ENCODE measurements at regions not wholly inside any gene's neighbourhood (a gene's known extent, or its start where the extent isn't known, plus 50 kb on each side); places are given as distances from the start of the nearest gene placed in this dataset.
"Not testable (repeated sequence)": the region's sequence is repeated elsewhere in the genome, so short reads cannot be mapped to it uniquely, and the experiment has no call there.

- no peak for DNase-seq (ENCODE audit: low spot score)
Observed at GRCh38 chrX:793216-793770, 162.7 kb downstream of the SHOX start.

- no peak for DNase-seq (ENCODE audit: low spot score)
Observed at GRCh38 chrX:791479-792034, 161.0 kb downstream of the SHOX start.

DNA sequence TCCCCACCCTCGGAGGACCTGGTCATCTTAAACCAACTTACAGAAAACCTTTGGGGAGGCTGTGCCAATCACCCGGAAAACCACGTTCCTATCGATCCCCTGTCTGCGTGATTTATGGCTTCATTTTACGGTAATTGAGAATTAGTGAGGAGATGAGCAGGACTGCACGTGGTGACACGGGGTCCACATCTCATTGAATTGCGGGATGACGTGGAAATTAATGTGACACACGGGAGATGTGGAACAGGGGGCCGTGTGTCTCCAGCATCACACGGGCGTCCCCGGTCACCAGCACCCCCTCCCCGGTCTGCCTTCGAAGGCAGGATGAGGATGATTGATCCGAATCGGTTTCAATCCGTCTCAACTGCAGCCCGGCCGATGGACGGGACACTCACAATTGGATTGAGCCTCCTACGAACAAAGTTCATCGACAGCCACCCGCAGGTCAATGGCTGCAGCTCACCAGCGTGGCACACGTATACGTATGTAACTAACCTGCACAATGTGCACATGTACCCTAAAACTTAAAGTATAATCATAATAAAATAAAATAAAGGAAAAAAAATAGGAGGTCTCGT is 160.3 kb downstream of the SHOX start:
- no peak for DNase-seq (ENCODE audit: low spot score)

GRCh38 chrX:790041-790506 is 159.5 kb downstream of the SHOX start:
- no peak for DNase-seq (ENCODE audit: low spot score)

GRCh38 chrX:789096-789495 is 158.5 kb downstream of the SHOX start:
- no peak for DNase-seq (ENCODE audit: low spot score)

GRCh38 chrX:786441-786881 is 155.9 kb downstream of the SHOX start:
- no peak for DNase-seq (ENCODE audit: low spot score)

GRCh38 chrX:784829-785228 is 154.2 kb downstream of the SHOX start:
- DNase-seq (ENCODE audit: low spot score), result no peak

DNA sequence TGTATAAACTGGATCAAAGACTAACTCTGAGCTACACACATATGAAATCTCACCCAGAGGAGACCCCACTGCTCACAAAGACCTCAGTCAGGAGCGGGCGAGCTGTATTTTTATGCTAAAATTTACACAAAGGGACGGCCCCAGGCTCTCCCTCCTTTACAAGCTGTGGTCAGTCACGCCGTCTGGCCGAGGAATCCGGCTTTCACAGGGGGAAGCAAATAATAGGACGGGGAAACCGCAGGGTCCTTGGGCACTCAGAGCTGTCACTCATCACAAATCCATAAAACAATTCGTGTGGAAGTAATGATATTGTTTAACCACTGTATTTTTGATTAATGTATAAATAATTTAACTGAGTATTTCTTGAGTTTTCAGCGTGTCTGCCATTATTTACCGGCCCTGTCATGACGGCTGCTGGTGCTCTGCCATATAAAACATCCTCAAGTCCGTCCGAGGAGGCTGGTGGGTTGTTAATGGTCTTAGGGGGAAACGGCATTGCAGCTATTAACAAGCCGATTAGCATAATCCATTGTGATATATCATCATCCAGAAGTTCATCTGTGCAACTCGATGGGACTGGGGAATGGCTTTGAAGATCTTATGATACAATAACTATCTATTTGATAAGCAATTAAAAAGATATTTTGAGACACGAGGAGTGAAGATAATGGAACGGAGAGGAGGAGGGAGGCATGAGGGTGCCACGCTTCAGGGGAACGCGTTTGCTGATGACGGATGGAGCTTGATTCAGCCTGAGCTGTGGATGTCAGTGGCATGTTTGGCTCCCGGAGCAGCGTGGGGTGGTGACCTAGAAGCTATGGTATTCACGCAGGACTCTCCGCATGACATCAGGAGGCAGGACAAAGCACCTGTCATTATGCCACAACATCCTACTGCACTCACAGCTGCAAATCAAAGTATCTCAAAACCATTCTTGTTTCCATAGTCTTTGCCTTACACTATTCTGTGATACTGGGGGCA is 150.9 kb downstream of the SHOX start:
- no peak for DNase-seq (ENCODE audit: low spot score)

- no peak for DNase-seq (ENCODE audit: low spot score)
Observed at GRCh38 chrX:776529-777230, 146.1 kb downstream of the SHOX start.

DNA sequence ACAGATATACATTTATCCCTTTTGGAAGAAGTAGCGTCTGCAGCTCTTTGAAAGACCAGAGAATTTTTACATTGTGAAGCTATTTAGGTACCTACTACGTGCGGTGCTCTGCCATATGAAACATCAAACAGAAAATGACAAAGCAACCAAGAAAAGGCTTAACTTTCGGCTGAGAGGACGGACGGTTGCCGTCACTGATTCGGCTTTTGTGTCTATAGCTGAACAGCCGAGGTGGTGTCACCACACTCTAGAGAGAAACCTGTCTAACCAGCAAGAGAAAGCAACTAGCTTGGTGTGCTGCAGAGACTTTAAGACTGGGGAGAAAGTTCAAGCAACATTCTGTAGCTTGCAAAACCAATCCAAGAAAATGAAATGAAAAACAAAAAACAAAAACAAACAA is 145.5 kb downstream of the SHOX start:
- no peak for DNase-seq (ENCODE audit: low spot score)

DNA sequence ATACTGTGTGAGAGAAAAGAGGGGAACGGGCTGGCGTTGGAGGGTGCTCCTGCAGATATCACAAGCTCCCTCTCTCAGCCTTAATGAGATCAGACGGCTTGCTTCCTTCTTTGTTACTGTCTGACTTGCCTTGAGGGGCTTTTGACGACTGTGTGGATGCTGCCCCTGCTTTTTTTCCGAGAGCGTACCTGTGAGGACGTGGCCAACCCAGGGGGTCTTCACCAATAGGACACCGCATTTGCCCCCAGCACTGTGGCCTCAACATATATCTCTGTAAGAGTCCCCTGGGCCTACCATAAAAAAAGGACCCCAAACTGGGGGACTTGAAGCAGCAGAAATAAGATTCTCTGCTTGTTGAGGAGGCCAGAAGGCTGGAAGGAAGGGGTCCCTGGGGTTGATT is 143.9 kb downstream of the SHOX start:
- DNase-seq (ENCODE audit: low spot score), result no peak

GRCh38 chrX:773292-774025 is 142.9 kb downstream of the SHOX start:
- no peak for DNase-seq (ENCODE audit: low spot score)

GRCh38 chrX:771536-771935 is 140.9 kb downstream of the SHOX start:
- DNase-seq (ENCODE audit: low spot score), result no peak

DNA sequence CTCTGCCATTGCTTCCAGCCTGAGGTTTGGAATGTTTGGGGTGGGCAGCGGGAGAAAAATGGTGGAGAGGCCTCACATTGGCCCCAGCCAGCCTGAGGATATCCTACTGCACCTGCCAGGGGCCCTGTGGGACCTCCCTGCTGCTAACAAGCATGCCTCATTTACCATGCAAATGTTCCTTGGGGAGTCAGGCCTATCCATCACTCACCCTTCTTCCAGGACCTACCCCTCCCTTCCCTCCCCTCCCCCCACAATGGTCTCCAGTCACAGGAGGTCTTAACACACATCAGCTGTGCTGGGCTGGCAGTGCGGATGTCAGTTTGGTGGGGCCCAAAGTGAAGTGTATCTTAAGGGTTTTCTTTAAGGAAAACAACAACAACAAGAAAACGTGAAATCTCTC is 139.2 kb downstream of the SHOX start:
- DNase-seq (ENCODE audit: low spot score), result no peak

DNA sequence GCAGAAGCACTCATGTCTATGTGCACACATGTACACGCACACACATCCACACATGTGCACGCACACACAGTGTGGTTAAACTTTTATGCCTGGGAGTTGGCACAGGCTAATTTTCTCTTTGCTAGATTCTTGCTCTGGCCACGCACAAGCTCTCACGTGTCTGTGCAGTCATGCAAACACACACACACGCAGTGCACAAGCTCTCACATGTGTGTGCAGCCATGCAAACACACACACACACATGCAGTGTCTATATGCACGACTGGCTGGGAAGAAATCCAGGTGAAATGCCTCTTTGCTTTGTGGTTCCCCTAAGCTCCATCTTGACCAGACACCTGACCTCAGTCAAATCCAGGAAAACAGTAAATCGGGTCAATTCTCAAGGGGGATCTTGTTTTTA is 138.0 kb downstream of the SHOX start:
- DNase-seq (ENCODE audit: low spot score), result no peak

- no peak for DNase-seq (ENCODE audit: low spot score)
Observed at GRCh38 chrX:758917-759316, 128.3 kb downstream of the SHOX start.

- no peak for DNase-seq (ENCODE audit: low spot score)
Observed at GRCh38 chrX:750812-751211, 120.2 kb downstream of the SHOX start.

DNA sequence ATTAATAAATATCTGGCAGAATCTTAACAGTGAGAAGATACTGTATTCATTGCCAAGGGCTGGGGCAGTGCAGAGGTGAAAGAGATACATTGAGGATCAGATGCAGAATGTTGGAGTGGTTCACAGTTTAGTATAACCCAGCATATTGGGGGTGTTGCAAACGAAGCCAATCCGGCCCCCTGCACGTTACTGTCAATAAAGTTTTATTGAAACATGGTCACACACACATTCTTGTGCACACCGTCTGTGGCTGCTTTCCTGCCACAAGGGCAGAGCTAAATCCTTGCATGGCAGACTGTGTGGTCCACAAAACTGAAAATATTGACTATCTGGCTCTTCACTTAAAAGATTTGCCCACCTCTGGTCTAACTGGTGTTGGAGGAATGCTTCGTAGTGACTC is 119.7 kb downstream of the SHOX start:
- DNase-seq (ENCODE audit: low spot score), result no peak

DNA sequence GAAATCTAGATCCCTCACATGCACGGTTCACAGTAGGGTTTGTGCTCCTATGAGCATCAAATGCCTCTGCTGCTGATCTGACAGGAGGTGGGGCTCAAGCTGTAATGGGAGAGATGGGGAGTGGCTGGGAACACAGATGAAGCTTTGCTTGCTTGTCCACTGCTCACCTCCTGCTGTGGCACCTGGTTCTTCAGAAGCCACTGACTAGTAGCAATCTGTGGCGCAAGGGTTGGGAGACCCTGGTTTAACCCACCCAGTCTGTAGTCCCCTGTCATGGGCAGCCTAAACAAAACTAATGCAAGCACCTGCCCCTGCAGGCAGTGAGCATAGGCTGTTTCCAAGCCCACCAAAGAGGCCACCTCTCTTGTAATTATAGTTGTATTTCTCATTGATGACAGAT is 116.6 kb downstream of the SHOX start:
- DNase-seq (ENCODE audit: low spot score), result no peak

GRCh38 chrX:739611-740010 is 109.0 kb downstream of the SHOX start:
- DNase-seq (ENCODE audit: low spot score), result no peak

- not testable (repeated sequence) for DNase-seq (ENCODE audit: low spot score)
Observed at GRCh38 chrX:737021-737420, 106.4 kb downstream of the SHOX start.
